ENCODE measurements at regions not wholly inside any gene's neighbourhood (a gene's known extent, or its start where the extent isn't known, plus 50 kb on each side); places are given as distances from the start of the nearest gene placed in this dataset.

DNA sequence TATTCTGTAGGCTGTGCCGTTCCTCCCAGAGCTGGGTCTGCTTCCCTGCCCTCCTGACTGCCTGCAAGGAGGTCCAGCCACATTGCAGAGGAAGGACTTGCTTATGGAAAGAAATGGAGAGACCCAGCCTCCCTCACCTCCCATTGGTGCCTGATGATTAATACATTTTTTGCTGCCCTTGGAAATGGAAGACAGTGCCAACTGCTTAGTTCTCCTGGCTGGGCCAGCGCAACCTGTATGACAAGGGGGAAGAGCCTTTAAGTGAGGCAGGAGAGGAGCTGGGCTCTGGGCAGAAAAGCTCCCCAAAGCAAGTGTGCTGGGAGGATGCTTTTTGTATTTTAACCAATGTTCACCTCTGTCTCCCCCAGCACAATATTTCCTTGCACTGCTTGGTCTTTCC, 238.5 kb downstream of the SOX9 start:
- TF ChIP-seq POLR2AphosphoS5 (IDR thresholded peaks at IDR 0.05; ENCODE audit: low read depth, low read length) (no peak), TAF1 (IDR thresholded peaks at IDR 0.05; ENCODE audit: borderline replicate concordance, insufficient read depth, low read length) (no peak)

All from PFSK-1 (cell line).